ENCODE measurements at regions not wholly inside any gene's neighbourhood (a gene's known extent, or its start where the extent isn't known, plus 50 kb on each side); places are given as distances from the start of the nearest gene placed in this dataset.

DNA sequence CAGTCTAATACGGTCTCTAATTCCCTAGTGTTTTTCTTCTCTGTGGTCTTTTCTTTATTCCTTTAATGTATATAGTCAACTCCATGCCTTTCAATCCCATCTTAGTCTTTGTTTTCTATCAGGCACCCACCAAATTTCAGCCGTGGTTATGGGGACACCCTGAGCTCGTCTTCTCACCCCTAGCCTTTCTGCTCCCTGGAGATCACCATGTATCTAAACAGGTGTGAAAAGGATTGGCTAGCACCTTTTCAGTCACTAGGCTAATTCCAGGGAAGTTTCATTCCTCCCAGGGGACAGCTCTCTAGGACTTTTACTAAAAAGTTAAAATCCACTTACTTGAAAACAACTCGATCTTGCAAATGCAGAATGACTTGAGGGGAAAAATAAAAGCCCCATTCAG lies 291.3 kb downstream of the ETNK1 start:
- TF ChIP-seq, protein P1, sequence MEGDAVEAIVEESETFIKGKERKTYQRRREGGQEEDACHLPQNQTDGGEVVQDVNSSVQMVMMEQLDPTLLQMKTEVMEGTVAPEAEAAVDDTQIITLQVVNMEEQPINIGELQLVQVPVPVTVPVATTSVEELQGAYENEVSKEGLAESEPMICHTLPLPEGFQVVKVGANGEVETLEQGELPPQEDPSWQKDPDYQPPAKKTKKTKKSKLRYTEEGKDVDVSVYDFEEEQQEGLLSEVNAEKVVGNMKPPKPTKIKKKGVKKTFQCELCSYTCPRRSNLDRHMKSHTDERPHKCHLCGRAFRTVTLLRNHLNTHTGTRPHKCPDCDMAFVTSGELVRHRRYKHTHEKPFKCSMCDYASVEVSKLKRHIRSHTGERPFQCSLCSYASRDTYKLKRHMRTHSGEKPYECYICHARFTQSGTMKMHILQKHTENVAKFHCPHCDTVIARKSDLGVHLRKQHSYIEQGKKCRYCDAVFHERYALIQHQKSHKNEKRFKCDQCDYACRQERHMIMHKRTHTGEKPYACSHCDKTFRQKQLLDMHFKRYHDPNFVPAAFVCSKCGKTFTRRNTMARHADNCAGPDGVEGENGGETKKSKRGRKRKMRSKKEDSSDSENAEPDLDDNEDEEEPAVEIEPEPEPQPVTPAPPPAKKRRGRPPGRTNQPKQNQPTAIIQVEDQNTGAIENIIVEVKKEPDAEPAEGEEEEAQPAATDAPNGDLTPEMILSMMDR (IDR thresholded peaks at IDR 0.05; ENCODE audit: low read depth, low read length): no peak
- no peak for TF ChIP-seq EZH2phosphoT487 (IDR thresholded peaks at IDR 0.05; ENCODE audit: low read depth)
- Histone ChIP-seq H3K27ac (ENCODE audit: low read length) (no peak overlapping the region), H3K9me3 (ENCODE audit: insufficient read depth, low read length) (no peaks in the 10 kb centered on the region), H2AFZ (ENCODE audit: low read depth, low read length) (no peak overlapping the region), H4K20me1 (ENCODE audit: insufficient read depth, low read length) (no peaks in the 10 kb centered on the region), H3K79me2 (ENCODE audit: low read length) (no peaks in the 10 kb centered on the region), H3K36me3 (replicated peaks; ENCODE audit: low read depth, low read length) (no peaks in the 10 kb centered on the region), H3K4me3 (ENCODE audit: low read length) (no peak overlapping the region), H3K4me2 (ENCODE audit: low read length) (no peak overlapping the region), H3K27me3 (ENCODE audit: low read depth, low read length) (peaks cover 64% of the 10 kb centered on the region), H3K9ac (ENCODE audit: low read length) (no peak overlapping the region), H3K4me1 (ENCODE audit: low read length) (no peaks in the 10 kb centered on the region)

DNA sequence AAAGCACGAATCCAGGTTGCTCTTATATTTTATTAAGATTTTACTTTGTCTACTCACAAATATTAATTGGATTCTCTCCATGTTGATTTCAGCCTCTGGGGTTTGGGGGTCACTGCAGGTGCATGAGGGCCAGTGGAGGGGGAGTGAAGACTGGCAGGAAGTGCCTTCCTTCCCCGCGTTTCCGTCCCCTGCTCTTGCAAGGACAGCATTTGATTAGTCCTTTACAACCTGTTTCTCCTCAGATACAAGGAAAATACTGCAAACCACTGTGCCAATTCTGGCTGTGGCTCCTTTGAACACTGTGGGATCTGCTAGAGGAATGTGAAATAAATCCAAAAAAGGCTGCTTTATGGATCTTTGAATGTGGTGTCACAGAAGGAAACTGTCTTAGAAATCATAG lies 291.8 kb downstream of the ETNK1 start:
- Histone ChIP-seq H3K27me3 (ENCODE audit: low read depth, low read length) (peaks cover 65% of the 10 kb centered on the region), H3K4me3 (ENCODE audit: low read length) (no peak overlapping the region), H3K27ac (ENCODE audit: low read length) (no peak overlapping the region), H3K4me2 (ENCODE audit: low read length) (no peak overlapping the region), H3K9me3 (ENCODE audit: insufficient read depth, low read length) (no peaks in the 10 kb centered on the region), H3K79me2 (ENCODE audit: low read length) (no peaks in the 10 kb centered on the region), H3K36me3 (replicated peaks; ENCODE audit: low read depth, low read length) (no peaks in the 10 kb centered on the region), H4K20me1 (ENCODE audit: insufficient read depth, low read length) (no peaks in the 10 kb centered on the region), H2AFZ (ENCODE audit: low read depth, low read length) (no peak overlapping the region), H3K4me1 (ENCODE audit: low read length) (no peaks in the 10 kb centered on the region), H3K9ac (ENCODE audit: low read length) (no peak overlapping the region)
- TF ChIP-seq, protein P1 (IDR thresholded peaks at IDR 0.05; ENCODE audit: low read depth, low read length): no peak
- TF ChIP-seq EZH2phosphoT487 (IDR thresholded peaks at IDR 0.05; ENCODE audit: low read depth): no peak

DNA sequence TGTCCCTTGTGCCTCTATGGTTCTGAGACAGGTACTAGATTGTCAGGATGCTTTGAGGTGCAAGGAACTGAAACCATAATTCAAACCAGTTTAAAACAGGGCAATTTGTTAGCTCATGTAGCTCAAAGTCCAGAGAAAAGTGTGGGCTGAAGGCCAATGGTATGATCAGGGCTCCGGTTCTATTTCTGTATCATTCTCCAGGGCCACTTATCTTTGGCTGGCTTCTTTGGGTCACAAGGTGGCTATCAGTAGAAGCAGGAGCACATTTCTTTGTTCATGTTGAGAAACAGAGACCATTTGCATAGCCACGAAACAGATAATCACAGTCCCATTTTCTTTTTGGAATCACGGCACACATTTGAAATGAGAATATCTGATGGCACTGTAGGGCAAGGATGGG lies 294.9 kb downstream of the ETNK1 start:
- H3K27me3 ChIP-seq (ENCODE audit: low read depth, low read length): peaks cover 45% of the 10 kb centered on the region
- no peak overlapping the region for H3K27ac ChIP-seq (ENCODE audit: low read length)
- H3K9me3 ChIP-seq (ENCODE audit: insufficient read depth, low read length): no peaks in the 10 kb centered on the region
- H3K36me3 ChIP-seq (replicated peaks; ENCODE audit: low read depth, low read length): no peaks in the 10 kb centered on the region
- no peaks in the 10 kb centered on the region for H3K4me1 ChIP-seq (ENCODE audit: low read length)
- no peaks in the 10 kb centered on the region for H4K20me1 ChIP-seq (ENCODE audit: insufficient read depth, low read length)
- H2AFZ ChIP-seq (ENCODE audit: low read depth, low read length): no peak overlapping the region
- no peaks in the 10 kb centered on the region for H3K79me2 ChIP-seq (ENCODE audit: low read length)
- no peak for TF ChIP-seq EZH2phosphoT487 (IDR thresholded peaks at IDR 0.05; ENCODE audit: low read depth)
- TF ChIP-seq, protein P1 (IDR thresholded peaks at IDR 0.05; ENCODE audit: low read depth, low read length): no peak
- H3K4me2 ChIP-seq (ENCODE audit: low read length): no peak overlapping the region
- no peak overlapping the region for H3K4me3 ChIP-seq (ENCODE audit: low read length)
- no peak overlapping the region for H3K9ac ChIP-seq (ENCODE audit: low read length)

DNA sequence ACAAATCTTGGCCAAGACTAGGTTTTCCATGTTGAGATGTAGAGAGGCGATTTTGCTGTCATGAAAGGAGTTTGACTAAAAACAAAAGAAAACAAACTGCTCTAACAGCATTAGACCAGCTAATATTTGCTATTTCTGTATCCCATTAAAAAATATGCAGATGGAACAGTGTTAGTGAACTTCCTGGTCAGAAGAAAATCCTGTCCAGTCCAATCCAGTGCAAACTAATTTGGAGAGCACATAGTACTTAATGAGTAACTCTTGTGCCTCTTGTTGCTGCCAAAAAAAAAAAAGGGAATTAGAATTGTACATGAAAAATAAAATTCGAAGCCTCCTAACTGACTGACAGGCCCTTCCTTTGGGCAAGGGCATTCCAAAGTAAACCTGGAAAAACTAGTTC lies 298.8 kb downstream of the ETNK1 start:
- TF ChIP-seq, protein P1 (IDR thresholded peaks at IDR 0.05; ENCODE audit: low read depth, low read length): no peak
- no peak for TF ChIP-seq EZH2phosphoT487 (IDR thresholded peaks at IDR 0.05; ENCODE audit: low read depth)
- Histone ChIP-seq H3K4me3 (ENCODE audit: low read length) (no peak overlapping the region), H3K79me2 (ENCODE audit: low read length) (no peaks in the 10 kb centered on the region), H3K9me3 (ENCODE audit: insufficient read depth, low read length) (no peaks in the 10 kb centered on the region), H3K27ac (ENCODE audit: low read length) (no peak overlapping the region), H3K27me3 (ENCODE audit: low read depth, low read length) (peaks cover 16% of the 10 kb centered on the region; the same call in 1 of the 2 replicates), H2AFZ (ENCODE audit: low read depth, low read length) (no peak overlapping the region), H3K4me1 (ENCODE audit: low read length) (no peaks in the 10 kb centered on the region), H4K20me1 (ENCODE audit: insufficient read depth, low read length) (no peaks in the 10 kb centered on the region), H3K9ac (ENCODE audit: low read length) (no peak overlapping the region), H3K4me2 (ENCODE audit: low read length) (no peak overlapping the region), H3K36me3 (replicated peaks; ENCODE audit: low read depth, low read length) (no peaks in the 10 kb centered on the region)
